Medulla oblongata (tissue), 1 donor: ENCODE measurements at regions not wholly inside any gene's neighbourhood (a gene's known extent, or its start where the extent isn't known, plus 50 kb on each side); places are given as distances from the start of the nearest gene placed in this dataset.
"Not testable (repeated sequence)": the region's sequence is repeated elsewhere in the genome, so short reads cannot be mapped to it uniquely, and the experiment has no call there.

Experiments
- DNase-seq: peaks from one replicate; pipeline ENCODE4 v3.0.0-alpha.2; 2015; ENCODE audit errors: extremely low spot score

DNA sequence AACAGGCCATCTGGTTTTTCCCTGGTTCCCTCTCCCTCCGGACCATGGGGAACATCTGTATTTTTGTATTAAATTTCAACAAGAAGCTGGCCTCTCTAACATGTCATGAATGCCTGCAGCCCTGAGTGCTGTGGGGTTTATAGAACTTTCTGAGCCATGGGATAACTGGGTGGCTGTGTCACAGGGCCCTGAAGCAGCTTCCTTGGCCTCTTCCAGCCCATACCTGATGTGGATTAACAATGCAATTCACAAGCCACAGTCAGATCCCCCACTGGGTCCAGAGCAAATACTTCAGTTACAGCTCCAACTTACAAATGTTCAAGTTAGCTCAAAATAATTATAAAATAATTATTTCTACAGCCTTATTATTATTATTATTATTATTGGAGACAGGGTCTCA, 307.8 kb upstream of the CELF4 start:
- no peak for DNase-seq

DNA sequence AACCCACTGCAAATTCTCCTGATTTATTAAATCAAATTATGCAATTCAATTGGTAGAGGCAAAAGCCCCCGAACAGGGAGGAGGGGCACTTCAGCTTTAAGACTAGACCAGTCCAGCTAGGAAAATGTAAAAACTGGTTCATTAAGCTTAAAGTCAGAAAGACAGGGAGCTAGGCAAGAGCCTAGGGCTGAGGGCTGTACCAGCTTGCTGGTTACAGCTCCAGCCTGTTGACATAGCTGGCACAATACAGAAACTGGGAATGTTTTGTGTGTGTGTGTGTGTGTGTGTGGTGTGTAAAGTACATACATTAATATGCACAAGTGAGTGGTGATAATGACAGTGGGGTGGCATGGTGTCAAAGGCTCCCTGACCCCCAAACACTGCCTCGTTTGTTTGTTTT, 307.0 kb upstream of the CELF4 start:
- DNase-seq: no peak

DNA sequence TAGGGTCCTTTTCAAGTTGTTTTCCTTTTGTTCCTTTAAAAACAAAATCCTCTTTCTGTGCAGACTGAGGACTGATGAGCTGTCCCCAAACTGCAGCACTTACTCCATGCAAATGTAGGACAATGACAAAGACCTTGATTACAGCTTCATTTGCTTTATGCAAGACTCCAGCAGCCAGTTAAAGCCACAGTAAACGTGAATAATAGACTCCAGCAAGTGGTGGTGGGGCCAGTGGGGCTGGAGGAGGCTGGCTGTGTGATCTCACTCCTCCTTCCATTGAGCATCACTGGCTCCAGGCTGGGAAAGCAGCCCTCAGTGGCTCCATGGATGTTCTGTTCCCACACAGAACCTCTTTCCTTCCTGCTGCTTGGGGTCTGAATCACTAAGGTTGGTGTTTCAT, 306.0 kb upstream of the CELF4 start:
- DNase-seq: no peak

DNA sequence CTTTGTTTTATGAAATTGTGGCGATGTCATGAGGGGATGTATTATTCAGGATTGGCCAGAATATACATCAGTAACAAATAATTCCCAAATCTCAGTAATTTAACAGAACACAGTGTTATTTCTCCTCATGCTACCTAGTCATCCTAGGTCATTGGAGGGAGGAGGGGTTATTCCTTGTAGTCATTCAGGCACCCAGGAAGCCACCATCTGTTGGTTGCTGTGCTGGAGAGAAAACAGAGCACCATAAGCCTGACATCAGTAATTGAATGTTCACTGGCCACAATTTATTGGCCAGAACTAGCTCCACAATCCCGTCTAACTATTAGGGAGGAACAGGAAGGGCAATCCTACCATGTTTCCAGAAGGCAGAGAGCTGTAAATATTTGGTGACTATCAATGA, 303.5 kb upstream of the CELF4 start:
- DNase-seq: no peak

GRCh38 chr18:37864122-37864521, 298.5 kb upstream of the CELF4 start:
- no peak for DNase-seq

DNA sequence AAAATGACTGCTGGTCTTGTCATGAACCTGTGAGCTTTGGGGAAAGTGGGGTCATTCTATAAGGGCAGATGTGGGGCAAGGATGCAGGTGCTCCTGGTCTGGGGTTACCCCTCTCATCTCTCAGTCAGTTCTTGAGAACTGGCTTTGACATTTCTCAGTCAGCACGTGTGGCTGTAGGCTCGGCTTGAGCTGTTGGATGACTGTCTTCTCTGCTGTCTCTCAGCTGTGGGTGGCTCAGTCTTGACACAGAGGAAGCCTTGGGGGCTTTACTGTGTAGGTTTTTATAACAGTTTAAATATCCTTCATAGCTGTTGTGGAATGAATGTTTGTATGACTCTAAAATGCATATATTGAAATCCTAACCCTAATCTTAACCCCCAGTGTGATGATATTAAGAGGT, 296.4 kb upstream of the CELF4 start:
- DNase-seq: no peak

GRCh38 chr18:37854396-37854795, 288.8 kb upstream of the CELF4 start:
- no peak for DNase-seq

GRCh38 chr18:37853706-37854105, 288.1 kb upstream of the CELF4 start:
- DNase-seq: no peak

DNA sequence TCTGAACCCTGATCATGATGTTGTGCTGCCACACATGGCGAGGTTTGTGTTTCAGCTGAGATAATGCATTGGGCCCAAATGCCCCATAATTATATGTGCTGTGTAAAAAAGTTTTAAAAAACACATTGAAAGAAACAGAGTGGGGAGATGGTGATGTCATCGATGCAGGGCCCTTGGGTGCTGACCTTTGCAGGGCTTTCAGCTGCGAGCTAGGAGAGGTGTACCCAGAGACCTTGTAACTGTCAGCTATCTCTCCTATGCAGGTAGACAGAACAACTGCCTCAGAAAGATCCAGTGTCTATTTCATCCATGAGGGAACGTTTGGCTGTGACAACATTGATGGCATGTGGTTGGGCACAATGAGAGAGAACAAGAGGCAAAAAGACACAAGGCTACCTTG, 286.9 kb upstream of the CELF4 start:
- DNase-seq: no peak

- no peak for DNase-seq
These were observed 281.9 kb upstream of the CELF4 start for GRCh38 chr18:37847544-37847943.

DNA sequence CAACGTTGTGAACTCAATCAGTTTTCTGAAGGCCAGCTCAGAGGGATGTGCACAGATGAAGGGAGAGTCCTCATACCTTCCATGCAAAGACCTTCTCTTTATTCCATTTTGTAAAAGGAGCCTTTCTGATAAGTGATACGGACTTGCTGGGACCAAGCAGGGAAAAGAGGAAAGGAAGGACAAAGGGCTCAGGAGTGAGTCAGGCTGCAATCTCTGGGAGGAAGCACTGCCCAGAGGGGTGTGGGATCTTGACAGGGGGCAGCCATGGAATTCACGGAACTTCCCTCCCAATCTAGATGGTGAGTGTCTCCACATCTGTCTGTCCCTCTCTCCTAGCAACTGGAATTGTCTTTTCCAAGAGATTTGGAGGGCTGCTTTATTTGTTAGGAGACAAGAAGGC, 281.4 kb upstream of the CELF4 start:
- DNase-seq: no peak

GRCh38 chr18:37845498-37845897, 279.9 kb upstream of the CELF4 start:
- no peak for DNase-seq

- DNase-seq: no peak
These were observed 278.8 kb upstream of the CELF4 start for GRCh38 chr18:37844209-37844970.

DNA sequence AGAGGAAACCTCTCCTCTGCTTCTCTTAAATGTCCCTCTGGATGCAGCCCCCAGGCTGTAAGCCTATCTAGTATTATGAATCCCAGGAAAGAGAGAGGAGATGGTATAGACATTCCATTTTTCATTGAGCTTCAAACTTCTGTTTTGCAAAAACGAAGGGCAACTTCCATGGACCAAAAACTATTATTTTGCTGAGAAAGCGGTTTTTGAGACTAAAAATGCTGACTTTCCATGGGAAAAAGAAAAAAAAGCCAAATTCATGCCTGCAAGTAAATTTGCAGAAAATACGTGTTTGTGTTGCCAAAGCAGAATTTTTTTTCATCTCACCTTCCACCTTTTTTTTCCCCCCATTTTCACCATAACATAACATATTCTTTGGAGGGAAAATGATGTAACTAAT, 272.5 kb upstream of the CELF4 start:
- no peak for DNase-seq

- DNase-seq: no peak
These were observed 270.7 kb upstream of the CELF4 start for GRCh38 chr18:37836071-37836970.

DNA sequence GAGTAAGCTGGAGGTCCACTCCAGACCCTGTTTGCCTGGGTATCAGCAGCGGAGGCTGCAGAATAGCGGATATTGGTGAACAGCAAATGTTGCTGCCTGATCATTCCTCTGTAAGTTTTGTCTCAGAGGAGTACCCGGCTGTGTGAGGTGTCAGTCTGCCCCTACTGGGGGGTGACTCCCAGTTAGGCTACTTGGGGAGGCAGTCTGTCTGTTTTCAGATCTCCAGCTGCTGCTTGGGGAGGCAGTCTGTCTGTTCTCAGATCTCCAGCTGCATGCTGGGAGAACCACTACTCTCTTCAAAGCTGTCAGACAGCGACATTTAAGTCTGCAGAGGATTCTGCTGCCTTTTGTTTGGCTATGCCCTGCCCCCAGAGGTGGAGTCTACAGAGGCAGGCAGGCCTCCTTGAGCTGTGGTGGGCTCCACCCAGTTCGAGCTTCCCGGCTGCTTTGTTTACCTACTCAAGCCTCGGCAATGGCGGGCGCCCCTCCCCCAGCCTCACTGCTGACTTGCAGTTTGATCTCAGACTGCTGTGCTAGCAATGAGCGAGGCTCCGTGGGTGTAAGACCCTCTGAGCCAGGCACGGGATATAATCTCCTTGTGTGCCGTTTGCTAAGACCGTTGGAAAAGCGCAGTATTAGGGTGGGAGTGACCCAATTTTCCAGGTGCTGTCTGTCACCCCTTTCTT, 266.6 kb upstream of the CELF4 start:
- DNase-seq: not testable (repeated sequence)

DNA sequence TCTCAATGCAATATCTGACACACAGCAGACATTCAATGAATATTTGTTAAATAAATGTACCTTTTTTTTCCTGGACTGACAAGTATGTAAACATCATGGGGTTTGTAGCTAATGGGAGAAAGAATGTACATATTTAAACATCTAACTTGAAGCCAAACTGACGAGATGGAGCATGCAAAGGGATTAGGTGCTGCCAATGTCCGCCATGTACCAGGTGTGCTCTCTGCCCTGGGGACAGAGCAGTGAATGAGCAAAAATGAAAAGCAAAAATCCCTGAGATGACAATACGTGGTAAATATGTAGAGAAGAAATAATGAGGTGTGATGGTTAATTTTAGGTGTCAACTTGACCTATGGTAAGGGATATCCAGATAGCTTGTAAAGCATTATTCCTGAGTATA, 247.4 kb upstream of the CELF4 start:
- no peak for DNase-seq

DNA sequence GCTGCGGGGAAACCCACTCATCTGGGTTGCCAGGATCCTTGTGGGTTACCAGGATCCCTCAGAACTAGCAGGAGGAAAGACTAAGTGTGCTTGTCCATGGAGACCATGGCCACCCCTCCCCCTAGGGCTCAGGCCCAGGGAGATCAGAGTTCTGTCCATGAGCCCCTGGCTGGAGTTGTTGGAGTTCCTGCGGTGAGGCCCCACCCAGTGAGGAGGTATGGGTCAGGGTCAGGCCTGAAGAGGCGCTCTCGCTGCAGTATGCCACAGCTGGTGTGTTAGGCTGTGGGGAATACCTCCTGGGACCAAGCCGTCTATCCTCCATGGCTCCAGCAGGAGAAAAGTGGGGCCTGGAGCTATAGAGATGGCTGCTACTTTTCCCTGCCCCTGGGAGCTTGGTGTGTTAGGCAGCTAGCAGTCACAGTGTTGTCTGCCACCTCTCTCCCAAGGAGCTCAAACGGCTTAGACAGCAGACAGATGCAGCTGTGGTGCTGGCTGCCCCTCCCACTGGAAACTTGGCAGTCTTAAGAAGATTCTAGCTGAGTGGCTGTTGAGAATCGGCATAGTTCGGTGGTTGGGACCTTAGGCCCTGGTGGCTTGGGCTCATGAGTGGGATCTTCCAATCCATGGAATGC, 240.3 kb upstream of the CELF4 start:
- DNase-seq: no peak

- DNase-seq: no peak
These were observed 231.3 kb upstream of the CELF4 start for GRCh38 chr18:37796823-37797349.

GRCh38 chr18:37787452-37787851, 221.9 kb upstream of the CELF4 start:
- DNase-seq: no peak

DNA sequence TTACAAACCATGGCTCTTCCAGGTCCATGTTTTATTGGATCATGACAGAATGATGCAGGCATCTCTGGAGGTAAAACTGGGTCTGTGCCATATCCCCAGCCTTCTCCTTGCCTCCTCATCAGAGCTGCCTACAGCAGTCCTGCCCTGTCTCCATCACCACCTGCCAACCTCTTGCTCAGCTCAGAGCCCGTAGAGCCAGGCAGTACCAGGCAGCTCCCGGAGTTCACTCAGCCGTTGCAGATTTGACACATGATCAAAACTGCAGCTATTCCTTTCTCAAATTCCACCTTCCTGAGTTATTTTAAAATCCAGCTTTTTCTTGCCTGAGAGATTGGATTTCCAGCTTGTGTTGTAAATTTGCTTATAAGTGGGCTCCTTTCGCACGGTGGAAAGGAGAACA, 218.2 kb upstream of the CELF4 start:
- peak; percentile 42 for DNase-seq

DNA sequence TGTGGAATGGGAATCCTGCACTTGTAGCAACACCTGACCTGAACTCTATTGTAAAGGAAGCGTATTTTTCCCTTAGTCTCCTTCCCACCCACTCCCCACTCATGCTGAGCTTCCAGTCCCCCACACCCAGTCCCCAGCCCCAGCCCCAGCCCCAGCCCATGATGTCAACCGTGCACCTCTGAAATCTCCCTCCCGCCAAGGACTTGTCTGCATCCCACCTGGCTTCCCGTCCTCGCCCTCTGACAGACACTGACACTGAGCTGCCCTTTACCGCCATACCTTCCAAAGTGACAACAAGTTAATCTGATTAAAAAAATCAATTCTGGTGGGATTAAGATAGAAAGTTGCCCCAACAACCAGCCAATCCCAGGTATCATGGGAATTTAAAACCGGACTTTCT, 213.6 kb upstream of the CELF4 start:
- DNase-seq: no peak
